Psoas muscle (tissue), 7 donors: ENCODE measurements at regions not wholly inside any gene's neighbourhood (a gene's known extent, or its start where the extent isn't known, plus 50 kb on each side); places are given as distances from the start of the nearest gene placed in this dataset.
"Not testable (repeated sequence)": the region's sequence is repeated elsewhere in the genome, so short reads cannot be mapped to it uniquely, and the experiment has no call there.

Experiments used
- ATAC-seq, 4 donors: fragments of 200-7000 bp; cut with Tn5 transposase; one replicate each; pipeline ENCODE4 v1.9.1; 2020; ENCODE audit warnings: moderate library complexity in 3 of 4, mild to moderate bottlenecking in 2 of 4
- DNase-seq, 2 donors: peaks; one replicate each; pipeline ENCODE4 v3.0.0-alpha.2; 2020
- H3K27ac ChIP-seq: fragments of 200-600 bp; one replicate; pipeline ENCODE4 v1.8.0; 2022
- H3K27me3 ChIP-seq, 3 donors: fragments of 200-600 bp in 1 of 3; one replicate each; pipeline versions ENCODE4 v1.6.1 to v1.8.0; 2013 to 2022; ENCODE audit warnings: low read length in 2 of 3, mild to moderate bottlenecking in 2 of 3, moderate library complexity in 1 of 3; ENCODE audit not compliant: insufficient read depth in 3 of 3
- H3K36me3 ChIP-seq, 2 donors: fragments of 200-600 bp in 1 of 2; one replicate each; pipeline versions ENCODE4 v1.6.1 to v1.8.0; 2013 to 2022; ENCODE audit warnings: low read depth in 1 of 2, mild to moderate bottlenecking in 1 of 2, moderate library complexity in 1 of 2; ENCODE audit not compliant: insufficient read depth in 1 of 2
- H3K4me1 ChIP-seq: fragments of 200-600 bp; one replicate; pipeline ENCODE4 v1.8.0; 2022
- H3K4me3 ChIP-seq: fragments of 200-600 bp; one replicate; pipeline ENCODE4 v1.8.0; 2022; ENCODE audit warnings: mild to moderate bottlenecking
- H3K9me3 ChIP-seq: fragments of 200-600 bp; one replicate; pipeline ENCODE4 v1.8.0; 2022
- WGBS, 3 donors: extraction: QIAGEN DNeasy Blood & Tissue Kit; methylation state at CpG; one replicate each; pipeline versions ENCODE4 v1.1.6 to v1.1.7; 2013; 5-methylcytosine and 5-hydroxymethylcytosine counted together
- intact Hi-C, 2 donors: fragments of 100-400 bp; cut with DNase I; formaldehyde crosslinking; loops; one replicate each; pipeline versions ENCODE4 v1.11.0 to v1.14.2; 2022
- TF ChIP-seq, protein P1 (sequence below): fragments of 200-600 bp; IDR thresholded peaks from one replicate; pipeline ENCODE4 v1.8.0; 2022; ENCODE audit warnings: antibody characterized with exemption
- donor health status: healthy with polysubstance abuse.
- donor health status: DM: no; HTN: no; CAD: no; lungs with moderate emphysema.
- donor health status: Bipolar disorder and iron deficiency.
- donor health status: healthy.
- donor health status: DM: yes; HTN: yes; CAD: no.
- donor health status: DM: no; HTN: no; CAD: no.
- donor health status: DM: yes; HTN: yes; CAD: no.

DNA sequence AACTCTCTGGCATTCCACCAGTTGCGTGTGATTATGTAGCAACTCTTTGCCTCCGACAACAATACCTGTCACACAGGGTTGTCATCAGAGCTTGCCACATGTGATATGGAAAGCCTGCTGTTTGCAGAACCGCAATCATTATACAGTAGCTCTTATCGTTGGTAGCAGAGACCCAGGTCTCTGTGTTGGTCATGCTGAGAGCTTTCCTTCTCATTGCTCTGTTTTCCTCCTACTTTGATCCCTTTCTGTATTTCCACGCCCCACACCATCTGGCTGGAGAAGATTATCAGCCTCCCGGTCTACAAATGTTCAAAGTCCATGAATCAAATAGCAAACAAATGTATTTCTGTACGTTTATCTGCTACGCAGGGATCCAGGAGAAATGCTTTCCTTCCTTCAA lies 1475.6 kb upstream of the DEFB115 start:
- H3K4me1 ChIP-seq, H3K27ac ChIP-seq, H3K36me3 ChIP-seq, H3K27me3 ChIP-seq, H3K9me3 ChIP-seq, H3K4me3 ChIP-seq, intact Hi-C loops, DNase-seq, ATAC-seq: not testable (repeated sequence)
- WGBS, 3 donors = 71 to 75% (median 73%) methylated on average over 8 of the region's 8 CpGs

DNA sequence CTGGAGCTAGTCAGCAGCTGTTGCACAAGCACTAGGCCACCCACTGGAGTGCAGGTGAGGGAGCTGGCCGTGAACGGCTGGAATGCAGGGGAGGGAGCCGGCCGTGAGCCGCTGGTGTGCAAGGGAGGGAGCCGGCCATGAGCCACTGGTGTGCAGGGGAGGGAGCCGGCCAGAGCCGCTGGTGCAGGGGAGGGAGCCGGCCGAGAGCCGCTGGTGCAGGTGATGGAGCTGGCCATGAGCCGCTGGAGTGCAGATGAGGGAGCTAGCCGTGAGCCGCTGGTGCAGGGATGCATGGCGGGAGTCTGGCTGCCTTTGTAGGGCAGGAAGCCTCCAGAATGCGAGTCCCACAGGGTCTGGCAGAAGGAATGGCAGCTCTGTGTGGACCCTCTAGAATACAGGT lies 1470.0 kb upstream of the DEFB115 start:
- H3K4me1 ChIP-seq, H3K9me3 ChIP-seq, intact Hi-C loops, H3K27me3 ChIP-seq, ATAC-seq, H3K36me3 ChIP-seq, H3K27ac ChIP-seq, H3K4me3 ChIP-seq, DNase-seq: not testable (repeated sequence)
- WGBS, 3 donors = 83 to 84% (median 84%) methylated on average over 16 of the region's 16 CpGs

DNA sequence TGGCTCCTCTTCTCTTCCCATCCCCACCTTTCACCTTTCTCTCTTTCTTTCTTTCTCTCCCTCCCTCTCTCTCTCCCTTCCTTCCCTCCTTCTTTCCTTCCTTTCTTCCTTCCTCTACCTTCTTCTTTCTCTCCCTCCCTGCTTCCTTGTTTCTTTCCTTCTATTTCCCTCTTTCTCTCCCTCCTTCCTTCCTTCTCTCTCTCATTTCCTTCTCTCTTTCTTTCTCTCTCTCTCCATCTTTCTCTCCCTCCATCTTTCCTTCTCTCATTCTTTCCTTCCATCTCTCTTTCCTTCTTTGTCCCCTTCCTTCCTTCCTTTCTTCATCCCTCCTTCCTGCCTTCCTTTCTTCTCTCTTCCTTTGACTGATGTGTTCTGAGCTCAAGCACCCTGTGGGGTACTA lies 1467.0 kb upstream of the DEFB115 start:
- no peak for ATAC-seq
- no peaks in the 10 kb centered on the region for H3K36me3 ChIP-seq
- TF ChIP-seq, protein P1, sequence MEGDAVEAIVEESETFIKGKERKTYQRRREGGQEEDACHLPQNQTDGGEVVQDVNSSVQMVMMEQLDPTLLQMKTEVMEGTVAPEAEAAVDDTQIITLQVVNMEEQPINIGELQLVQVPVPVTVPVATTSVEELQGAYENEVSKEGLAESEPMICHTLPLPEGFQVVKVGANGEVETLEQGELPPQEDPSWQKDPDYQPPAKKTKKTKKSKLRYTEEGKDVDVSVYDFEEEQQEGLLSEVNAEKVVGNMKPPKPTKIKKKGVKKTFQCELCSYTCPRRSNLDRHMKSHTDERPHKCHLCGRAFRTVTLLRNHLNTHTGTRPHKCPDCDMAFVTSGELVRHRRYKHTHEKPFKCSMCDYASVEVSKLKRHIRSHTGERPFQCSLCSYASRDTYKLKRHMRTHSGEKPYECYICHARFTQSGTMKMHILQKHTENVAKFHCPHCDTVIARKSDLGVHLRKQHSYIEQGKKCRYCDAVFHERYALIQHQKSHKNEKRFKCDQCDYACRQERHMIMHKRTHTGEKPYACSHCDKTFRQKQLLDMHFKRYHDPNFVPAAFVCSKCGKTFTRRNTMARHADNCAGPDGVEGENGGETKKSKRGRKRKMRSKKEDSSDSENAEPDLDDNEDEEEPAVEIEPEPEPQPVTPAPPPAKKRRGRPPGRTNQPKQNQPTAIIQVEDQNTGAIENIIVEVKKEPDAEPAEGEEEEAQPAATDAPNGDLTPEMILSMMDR = no peak
- no peak overlapping the region for H3K4me3 ChIP-seq
- DNase-seq = no peak
- H3K27me3 ChIP-seq = no peaks in the 10 kb centered on the region
- H3K27ac ChIP-seq = no peak overlapping the region
- H3K9me3 ChIP-seq = no peaks in the 10 kb centered on the region
- H3K4me1 ChIP-seq = no peaks in the 10 kb centered on the region
- intact Hi-C loops = no loop called here

DNA sequence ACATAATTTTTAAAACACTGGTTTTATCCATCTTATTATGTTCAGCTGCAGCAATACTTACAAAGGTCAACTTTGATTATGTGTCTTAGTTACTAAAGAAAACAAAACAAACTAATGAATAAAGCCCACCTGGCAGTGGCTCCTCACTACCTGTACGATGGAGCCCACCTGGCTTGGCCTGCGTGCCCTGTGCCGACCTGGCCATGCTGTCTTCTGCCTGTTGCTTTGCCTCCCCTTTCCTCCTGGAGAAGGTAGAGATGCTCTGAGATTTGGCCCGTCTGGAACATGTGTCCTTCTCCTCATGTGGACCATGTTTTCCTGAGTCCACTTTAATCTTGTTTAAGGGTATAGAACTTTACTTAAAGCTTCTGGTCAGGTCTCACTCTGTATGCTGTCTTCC lies 1426.0 kb upstream of the DEFB115 start:
- 51 to 54% (median 52%) methylated on average over 4 of the region's 4 CpGs for WGBS, 3 donors
- H3K27me3 ChIP-seq, ATAC-seq, H3K9me3 ChIP-seq, DNase-seq, H3K27ac ChIP-seq, H3K4me3 ChIP-seq, H3K36me3 ChIP-seq, intact Hi-C loops, H3K4me1 ChIP-seq: not testable (repeated sequence)

DNA sequence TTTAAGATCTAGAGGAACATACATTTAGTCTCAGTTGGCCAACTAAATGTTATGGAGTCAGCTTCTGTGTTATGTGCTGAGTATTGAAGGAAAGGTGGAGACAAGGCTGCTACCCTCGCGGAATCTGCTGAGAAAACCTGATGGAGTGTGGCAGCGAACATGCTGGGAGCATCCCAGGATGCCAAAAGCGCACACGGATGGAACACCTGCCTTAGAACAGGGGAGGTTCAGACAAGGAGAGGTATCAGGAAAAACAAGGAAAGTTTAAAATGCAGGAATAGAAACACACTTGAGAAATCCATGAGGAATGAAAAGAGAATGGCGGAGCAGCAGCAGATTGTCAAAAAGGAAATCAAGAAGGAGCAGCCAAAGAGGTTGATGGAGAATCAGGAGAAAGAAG lies 1389.5 kb upstream of the DEFB115 start:
- H3K27ac ChIP-seq, H3K27me3 ChIP-seq, H3K4me3 ChIP-seq, ATAC-seq, DNase-seq, H3K4me1 ChIP-seq, H3K36me3 ChIP-seq, H3K9me3 ChIP-seq, intact Hi-C loops: not testable (repeated sequence)
- WGBS, 3 donors = 63 to 67% (median 66%) methylated on average over 6 of the region's 6 CpGs

DNA sequence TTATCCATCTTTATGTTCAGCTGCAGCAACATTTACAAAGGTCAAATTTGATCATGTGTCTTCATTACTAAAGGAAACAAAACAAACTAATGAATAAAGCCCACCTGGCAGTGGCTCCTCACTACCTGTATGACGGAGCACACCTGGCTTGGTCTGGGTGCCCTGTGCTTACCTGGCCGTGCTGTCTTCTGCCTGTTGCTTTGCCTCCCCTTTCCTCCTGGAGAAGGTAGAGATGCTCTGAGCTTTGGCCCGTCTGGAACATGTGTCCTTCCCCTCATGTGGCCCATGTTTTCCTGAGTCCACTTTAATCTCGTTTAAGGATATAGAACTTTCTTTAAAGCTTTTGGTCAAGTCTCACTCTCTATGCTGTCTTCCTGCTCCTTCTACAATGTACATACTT lies 1388.8 kb upstream of the DEFB115 start:
- 52 to 57% (median 53%) methylated on average over 4 of the region's 4 CpGs for WGBS, 3 donors
- not testable (repeated sequence) for H3K27me3 ChIP-seq

DNA sequence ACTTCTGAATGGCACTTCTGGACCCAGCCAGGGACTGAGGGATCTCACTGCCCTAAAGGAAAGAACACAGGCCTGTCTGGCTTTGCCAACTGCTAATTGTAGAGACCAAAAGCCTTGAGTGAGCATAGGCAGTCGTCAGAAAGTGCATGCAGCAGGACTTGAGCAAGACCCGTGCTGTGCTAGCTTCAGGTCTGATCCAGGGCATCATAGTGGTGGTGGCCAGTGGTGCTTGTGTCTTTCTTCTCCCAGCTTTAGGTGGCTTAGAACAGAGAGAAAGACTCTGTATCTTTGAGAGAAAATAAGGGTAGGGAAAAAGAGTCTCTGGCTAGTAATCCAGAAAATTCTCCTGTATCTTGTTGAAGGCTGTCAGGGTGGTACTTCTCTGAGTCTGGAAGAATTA lies 1385.6 kb upstream of the DEFB115 start:
- H3K4me3 ChIP-seq, H3K27ac ChIP-seq, H3K4me1 ChIP-seq, H3K36me3 ChIP-seq, H3K27me3 ChIP-seq, H3K9me3 ChIP-seq, DNase-seq, ATAC-seq: not testable (repeated sequence)
- intact Hi-C loops = loop anchor here in 1 of 2 donors (10.0 kb wide), 1 partner anchor 757 kb away; no protein-coding TSS in a partner anchor
- 55 to 60% (median 55%) methylated on average over 2 of the region's 2 CpGs for WGBS, 3 donors

More for the DNA sequence above, 1388.8 kb upstream of the DEFB115 start:
- H3K4me3 ChIP-seq, ATAC-seq, H3K27ac ChIP-seq, DNase-seq, intact Hi-C loops, H3K9me3 ChIP-seq, H3K36me3 ChIP-seq, H3K4me1 ChIP-seq: not testable (repeated sequence)

DNA sequence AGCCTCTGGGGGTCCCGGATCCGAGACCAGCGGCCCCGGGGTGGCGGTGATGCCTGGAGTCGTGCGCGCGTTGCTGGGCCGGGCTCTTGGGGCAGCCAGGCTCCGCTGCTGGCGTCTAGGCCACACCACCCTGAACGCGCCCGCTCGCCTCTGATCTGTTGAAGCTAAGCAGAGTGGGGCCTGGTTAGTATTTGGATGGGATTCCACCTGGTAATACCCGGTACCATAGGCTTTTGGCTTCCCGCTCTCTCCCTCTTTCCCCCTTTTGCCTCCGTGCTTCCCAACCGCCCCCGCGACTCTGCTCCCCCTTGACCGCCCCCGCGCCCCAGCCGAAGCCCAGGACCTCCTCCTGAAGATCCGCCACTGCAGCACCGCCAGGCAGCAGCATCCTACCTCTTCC lies 1383.5 kb upstream of the DEFB115 start:
- DNase-seq = peak; percentile 32 to 72
- Histone ChIP-seq H3K27ac (no peak overlapping the region), H3K27me3 (no peaks in the 10 kb centered on the region), H3K36me3 (no peaks in the 10 kb centered on the region), H3K4me3 (no peak overlapping the region), H3K9me3 (no peaks in the 10 kb centered on the region), H3K4me1 (no peaks in the 10 kb centered on the region)
- 47 to 63% (median 57%) methylated on average over 28 of the region's 28 CpGs for WGBS, 3 donors
- intact Hi-C loops = loop anchor here in 1 of 2 donors (10.0 kb wide), 1 partner anchor 759 kb away; no protein-coding TSS in a partner anchor
- TF ChIP-seq, protein P1 = no peak
- no peak for ATAC-seq
